PFSK-1 (cell line): ENCODE measurements at regions not wholly inside any gene's neighbourhood (a gene's known extent, or its start where the extent isn't known, plus 50 kb on each side); places are given as distances from the start of the nearest gene placed in this dataset.

Experiments used
- FOXP2 ChIP-seq: optimal IDR thresholded peaks from 2 replicates; pipeline ENCODE3; 2011; ENCODE audit warnings: borderline replicate concordance, control low read depth, inconsistent platforms; ENCODE audit not compliant: insufficient read depth; ENCODE audit errors: extremely low read length, extremely low read depth
- POLR2AphosphoS5 ChIP-seq: IDR thresholded peaks from 2 replicates; pipeline ENCODE4 v1.6.1; 2012; ENCODE audit warnings: low read depth, mild to moderate bottlenecking, control low read depth, low read length, moderate library complexity
- SIN3A ChIP-seq: IDR thresholded peaks from 2 replicates; pipeline ENCODE4 v1.6.1; 2012; ENCODE audit warnings: mild to moderate bottlenecking, low read length, moderate library complexity, borderline replicate concordance; ENCODE audit not compliant: insufficient read depth
- TAF1 ChIP-seq: IDR thresholded peaks from 2 replicates; pipeline ENCODE4 v1.6.1; 2012; ENCODE audit warnings: low read length, control low read depth, borderline replicate concordance; ENCODE audit not compliant: insufficient read depth
- TF ChIP-seq, protein P1 (sequence below), 2 experiments: IDR thresholded peaks; 2 replicates each; pipeline versions ENCODE4 v1.6.1 to v1.8.0; 2011 to 2012; ENCODE audit warnings: low read depth in 2 of 2, low read length in 2 of 2, control low read depth in 1 of 2, inconsistent platforms in 1 of 2, mild to moderate bottlenecking in 1 of 2, moderate library complexity in 1 of 2; ENCODE audit not compliant: insufficient read depth in 1 of 2

DNA sequence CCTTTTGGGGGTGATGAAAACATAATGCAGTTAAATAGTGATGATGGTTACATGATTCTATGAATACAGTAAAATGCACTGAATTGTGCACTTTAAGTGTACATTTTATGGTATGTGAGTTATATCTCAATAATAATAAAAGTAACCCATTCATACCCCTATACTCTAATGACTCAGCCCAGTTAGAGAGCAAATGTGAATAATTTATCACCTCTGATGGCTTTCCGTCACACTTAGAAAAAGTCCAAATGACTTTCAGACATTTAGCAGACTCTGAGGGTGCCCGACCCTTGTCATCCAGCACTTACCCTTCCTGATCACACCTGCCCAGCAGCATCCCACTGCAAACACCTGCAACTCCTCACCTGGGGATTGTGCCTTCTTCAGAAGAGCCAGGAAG is 148.1 kb upstream of the MAF start:
- TF ChIP-seq, protein P1, sequence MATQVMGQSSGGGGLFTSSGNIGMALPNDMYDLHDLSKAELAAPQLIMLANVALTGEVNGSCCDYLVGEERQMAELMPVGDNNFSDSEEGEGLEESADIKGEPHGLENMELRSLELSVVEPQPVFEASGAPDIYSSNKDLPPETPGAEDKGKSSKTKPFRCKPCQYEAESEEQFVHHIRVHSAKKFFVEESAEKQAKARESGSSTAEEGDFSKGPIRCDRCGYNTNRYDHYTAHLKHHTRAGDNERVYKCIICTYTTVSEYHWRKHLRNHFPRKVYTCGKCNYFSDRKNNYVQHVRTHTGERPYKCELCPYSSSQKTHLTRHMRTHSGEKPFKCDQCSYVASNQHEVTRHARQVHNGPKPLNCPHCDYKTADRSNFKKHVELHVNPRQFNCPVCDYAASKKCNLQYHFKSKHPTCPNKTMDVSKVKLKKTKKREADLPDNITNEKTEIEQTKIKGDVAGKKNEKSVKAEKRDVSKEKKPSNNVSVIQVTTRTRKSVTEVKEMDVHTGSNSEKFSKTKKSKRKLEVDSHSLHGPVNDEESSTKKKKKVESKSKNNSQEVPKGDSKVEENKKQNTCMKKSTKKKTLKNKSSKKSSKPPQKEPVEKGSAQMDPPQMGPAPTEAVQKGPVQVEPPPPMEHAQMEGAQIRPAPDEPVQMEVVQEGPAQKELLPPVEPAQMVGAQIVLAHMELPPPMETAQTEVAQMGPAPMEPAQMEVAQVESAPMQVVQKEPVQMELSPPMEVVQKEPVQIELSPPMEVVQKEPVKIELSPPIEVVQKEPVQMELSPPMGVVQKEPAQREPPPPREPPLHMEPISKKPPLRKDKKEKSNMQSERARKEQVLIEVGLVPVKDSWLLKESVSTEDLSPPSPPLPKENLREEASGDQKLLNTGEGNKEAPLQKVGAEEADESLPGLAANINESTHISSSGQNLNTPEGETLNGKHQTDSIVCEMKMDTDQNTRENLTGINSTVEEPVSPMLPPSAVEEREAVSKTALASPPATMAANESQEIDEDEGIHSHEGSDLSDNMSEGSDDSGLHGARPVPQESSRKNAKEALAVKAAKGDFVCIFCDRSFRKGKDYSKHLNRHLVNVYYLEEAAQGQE (IDR thresholded peaks at IDR 0.05; ENCODE audit: insufficient read depth in 1 of 2, low read depth in 2 of 2, low read length in 2 of 2) = no peak
- no peak for TF ChIP-seq FOXP2
- no peak for TF ChIP-seq TAF1
- no peak for TF ChIP-seq SIN3A
- TF ChIP-seq POLR2AphosphoS5 = no peak

DNA sequence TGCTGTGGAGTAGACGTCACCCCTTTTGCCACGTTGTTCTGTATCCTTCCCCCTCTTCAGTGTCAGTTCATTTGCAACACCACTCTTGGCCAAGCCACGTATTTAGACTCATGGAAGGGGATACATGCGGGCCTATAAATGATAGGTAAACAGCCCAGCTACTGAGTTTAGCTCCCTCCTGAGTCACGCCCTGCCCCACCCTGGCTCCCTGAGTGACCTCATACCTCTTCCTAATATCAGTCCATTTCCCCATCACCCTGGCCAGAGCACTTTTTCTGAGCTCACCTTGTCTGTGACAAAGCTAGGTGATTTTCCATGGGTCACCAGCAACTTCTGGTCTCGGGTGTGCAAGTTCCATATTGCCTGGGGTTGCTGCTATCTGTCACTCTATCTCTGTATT is 147.2 kb upstream of the MAF start:
- no peak for TF ChIP-seq SIN3A
- TF ChIP-seq FOXP2 = no peak
- TF ChIP-seq POLR2AphosphoS5 = no peak
- TF ChIP-seq, protein P1 (IDR thresholded peaks at IDR 0.05; ENCODE audit: insufficient read depth in 1 of 2, low read depth in 2 of 2, low read length in 2 of 2) = no peak
- TF ChIP-seq TAF1 = no peak

DNA sequence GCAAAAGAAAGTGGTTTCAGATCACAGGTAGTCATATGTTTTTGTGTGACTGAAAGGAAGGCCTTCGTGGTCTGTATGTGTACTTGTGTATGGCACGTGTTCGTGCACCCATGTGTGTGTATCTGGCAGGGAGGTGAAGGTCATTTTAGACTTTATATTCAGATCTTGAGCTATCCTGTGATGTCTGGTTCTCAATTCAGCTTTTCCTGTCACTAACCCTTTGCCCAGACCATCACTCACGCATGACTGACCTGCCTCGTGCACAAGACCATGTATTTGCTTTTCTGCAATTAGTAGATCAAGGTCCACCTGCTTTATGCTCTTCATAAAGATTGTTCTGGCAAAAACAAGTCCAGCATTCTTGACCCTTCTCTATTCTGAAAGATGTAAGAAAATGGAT is 139.7 kb upstream of the MAF start:
- TF ChIP-seq, protein P1 (IDR thresholded peaks at IDR 0.05; ENCODE audit: insufficient read depth in 1 of 2, low read depth in 2 of 2, low read length in 2 of 2) = no peak
- no peak for TF ChIP-seq FOXP2
- TF ChIP-seq SIN3A = no peak
- no peak for TF ChIP-seq POLR2AphosphoS5
- no peak for TF ChIP-seq TAF1

DNA sequence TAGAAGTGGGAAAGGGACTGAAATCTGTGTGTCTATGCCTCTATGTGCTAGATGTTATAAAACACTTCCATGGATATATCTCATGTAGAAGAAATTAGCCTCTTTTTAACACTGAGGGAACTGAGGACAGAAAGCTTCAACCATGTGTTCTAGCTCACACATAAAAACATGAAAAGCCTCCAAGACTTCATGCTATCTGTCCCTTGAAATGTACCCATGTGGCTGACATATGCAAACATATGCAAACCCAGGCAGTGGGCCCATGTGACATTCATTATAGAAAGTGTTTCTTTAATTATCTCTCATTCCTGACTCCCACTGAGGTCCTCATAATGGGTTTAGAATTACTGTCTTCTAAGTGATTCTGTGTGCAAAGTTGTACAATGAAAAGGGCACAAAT is 134.7 kb upstream of the MAF start:
- TF ChIP-seq SIN3A = no peak
- TF ChIP-seq, protein P1 (IDR thresholded peaks at IDR 0.05; ENCODE audit: insufficient read depth in 1 of 2, low read depth in 2 of 2, low read length in 2 of 2) = no peak
- no peak for TF ChIP-seq TAF1
- no peak for TF ChIP-seq FOXP2
- TF ChIP-seq POLR2AphosphoS5 = no peak

DNA sequence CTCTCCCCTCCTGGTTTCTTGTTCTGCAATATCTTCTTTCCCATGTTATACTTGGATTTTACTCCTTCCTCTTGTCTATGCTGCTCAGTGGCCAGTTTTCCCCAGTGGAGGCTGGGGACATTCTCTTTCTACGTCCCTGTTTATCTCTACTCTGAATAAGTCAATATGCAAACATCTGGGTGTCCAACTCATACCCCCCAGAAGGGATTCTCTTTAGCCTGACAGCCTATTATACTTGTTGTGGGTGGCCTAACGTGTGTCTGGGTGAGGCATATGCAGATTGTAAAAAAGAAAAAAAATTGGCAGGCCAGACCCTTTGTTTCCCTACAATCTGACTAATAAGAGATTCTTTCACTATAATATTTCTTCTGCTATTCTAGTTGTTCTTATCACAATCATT is 134.2 kb upstream of the MAF start:
- TF ChIP-seq, protein P1 (IDR thresholded peaks at IDR 0.05; ENCODE audit: insufficient read depth in 1 of 2, low read depth in 2 of 2, low read length in 2 of 2) = no peak
- TF ChIP-seq SIN3A = no peak
- no peak for TF ChIP-seq TAF1
- TF ChIP-seq FOXP2 = no peak
- no peak for TF ChIP-seq POLR2AphosphoS5
